HEK293T (cell line): ENCODE measurements at regions not wholly inside any gene's neighbourhood (a gene's known extent, or its start where the extent isn't known, plus 50 kb on each side); places are given as distances from the start of the nearest gene placed in this dataset.

Experiments used
- BHLHE40 ChIP-seq: fragments of 450-650 bp; IDR thresholded peaks from 2 replicates; pipeline ENCODE4 v1.6.1; 2016; ENCODE audit warnings: mild to moderate bottlenecking, moderate library complexity, borderline replicate concordance
- CTBP1 ChIP-seq: fragments of 450-650 bp; IDR thresholded peaks from 2 replicates; pipeline ENCODE4 v1.6.1; 2016; ENCODE audit warnings: borderline replicate concordance
- ELF4 ChIP-seq: fragments of 450-650 bp; IDR thresholded peaks from 2 replicates; pipeline ENCODE4 v1.6.1; 2017; ENCODE audit warnings: antibody characterized with exemption
- FOXM1 ChIP-seq: fragments of 450-650 bp; IDR thresholded peaks from 2 replicates; pipeline ENCODE4 v1.6.1; 2017; ENCODE audit warnings: mild to moderate bottlenecking, borderline replicate concordance
- L3MBTL2 ChIP-seq: fragments of 450-650 bp; conservative IDR thresholded peaks from 2 replicates; pipeline ENCODE4 v1.6.1; 2016; ENCODE audit warnings: mild to moderate bottlenecking
- NFRKB ChIP-seq: fragments of 450-650 bp; IDR thresholded peaks from 2 replicates; pipeline ENCODE4 v1.6.1; 2016; ENCODE audit warnings: mild to moderate bottlenecking, moderate library complexity
- SP1 ChIP-seq: fragments of 450-650 bp; IDR thresholded peaks from 2 replicates; pipeline ENCODE4 v1.6.1; 2017
- TARDBP ChIP-seq: fragments of 450-650 bp; IDR thresholded peaks from 2 replicates; pipeline ENCODE4 v1.6.1; 2016
- TF ChIP-seq, protein P1 (sequence below): fragments of 450-650 bp; IDR thresholded peaks from 2 replicates; pipeline ENCODE4 v1.6.1; 2016

DNA sequence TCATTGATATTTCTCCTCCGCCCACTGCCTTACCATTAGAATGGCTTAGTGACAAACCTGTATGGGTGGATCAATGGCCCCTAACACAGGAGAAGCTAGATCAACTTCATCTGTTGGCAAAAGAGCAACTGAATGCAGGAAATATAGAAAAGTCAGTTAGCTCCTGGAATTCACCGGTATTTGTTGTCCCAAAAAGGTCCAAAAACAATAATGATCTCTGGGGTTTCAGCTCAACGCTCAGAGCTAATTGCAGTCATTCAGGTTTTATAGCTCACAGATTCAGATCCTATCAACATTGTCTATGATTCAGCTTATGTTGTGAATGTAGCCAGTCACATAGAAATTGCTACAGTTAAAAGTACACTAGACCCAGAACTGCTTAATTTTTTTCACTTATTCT lies 124.0 kb upstream of the ZCCHC13 start:
- TF ChIP-seq BHLHE40 (no peak), TARDBP (no peak), ELF4 (no peak), CTBP1 (no peak), SP1 (no peak), NFRKB (no peak), L3MBTL2 (no peak), FOXM1 (no peak)
- TF ChIP-seq, protein P1, sequence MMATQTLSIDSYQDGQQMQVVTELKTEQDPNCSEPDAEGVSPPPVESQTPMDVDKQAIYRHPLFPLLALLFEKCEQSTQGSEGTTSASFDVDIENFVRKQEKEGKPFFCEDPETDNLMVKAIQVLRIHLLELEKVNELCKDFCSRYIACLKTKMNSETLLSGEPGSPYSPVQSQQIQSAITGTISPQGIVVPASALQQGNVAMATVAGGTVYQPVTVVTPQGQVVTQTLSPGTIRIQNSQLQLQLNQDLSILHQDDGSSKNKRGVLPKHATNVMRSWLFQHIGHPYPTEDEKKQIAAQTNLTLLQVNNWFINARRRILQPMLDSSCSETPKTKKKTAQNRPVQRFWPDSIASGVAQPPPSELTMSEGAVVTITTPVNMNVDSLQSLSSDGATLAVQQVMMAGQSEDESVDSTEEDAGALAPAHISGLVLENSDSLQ: no peak
